PC-9 (cell line): ENCODE measurements at regions not wholly inside any gene's neighbourhood (a gene's known extent, or its start where the extent isn't known, plus 50 kb on each side); places are given as distances from the start of the nearest gene placed in this dataset.
"Not testable (repeated sequence)": the region's sequence is repeated elsewhere in the genome, so short reads cannot be mapped to it uniquely, and the experiment has no call there.

Source experiments
- BruUV-seq: library from RNA; stranded (reverse); fragments of 400-500 nt; replicated peaks from 2 replicates; lab custom pipeline; 2021; lab: Mats Ljungman, UMichigan
- CTCF ChIA-PET: fragments of 300-600 bp; sonication (Branson Sonifier 250); formaldehyde crosslinking; loops from one replicate; lab custom pipeline; 2022; ENCODE audit warnings: antibody characterized with exemption; lab: Charles Lee
- POLR2A ChIA-PET: fragments of 300-600 bp; sonication (Branson Sonifier 250); formaldehyde crosslinking; loops from one replicate; lab custom pipeline; 2022; ENCODE audit warnings: antibody characterized with exemption; ENCODE audit not compliant: unreplicated experiment; lab: Charles Lee
- DNase-seq, 2 experiments: peaks; one replicate each; pipeline versions ENCODE4 v3.0.0 to v3.0.0-alpha.2; 2015 to 2022; ENCODE audit warnings: mixed read lengths in 1 of 2
- H2AFZ ChIP-seq: fragments of 200-600 bp; sonication (generic); 2 replicates; pipeline ENCODE4 v1.8.1; 2017; ENCODE audit warnings: antibody characterized with exemption
- H3F3A ChIP-seq: fragments of 200-600 bp; sonication (generic); 2 replicates; pipeline ENCODE4 v1.8.1; 2017; ENCODE audit warnings: antibody characterized with exemption, mild to moderate bottlenecking, low read depth; ENCODE audit not compliant: insufficient read depth
- H3K27ac ChIP-seq: fragments of 200-600 bp; sonication (generic); 2 replicates; pipeline ENCODE4 v1.6.1; 2016; ENCODE audit warnings: mixed run types
- H3K27me3 ChIP-seq: fragments of 200-600 bp; sonication (generic); 2 replicates; pipeline ENCODE4 v1.6.1; 2016; ENCODE audit warnings: low read depth, mixed run types; ENCODE audit not compliant: insufficient read depth
- H3K36me3 ChIP-seq: fragments of 200-600 bp; sonication (generic); 2 replicates; pipeline ENCODE4 v1.6.1; 2016; ENCODE audit warnings: low read depth, mixed run types
- H3K4me1 ChIP-seq: fragments of 200-600 bp; sonication (generic); replicated peaks from 2 replicates; pipeline ENCODE4 v1.6.1; 2016; ENCODE audit warnings: mixed run types; ENCODE audit not compliant: insufficient read depth
- H3K4me2 ChIP-seq: fragments of 200-600 bp; sonication (generic); 2 replicates; pipeline ENCODE4 v1.6.1; 2017; ENCODE audit warnings: mixed run types
- H3K4me3 ChIP-seq: fragments of 200-600 bp; sonication (generic); 2 replicates; pipeline ENCODE4 v1.6.1; 2016; ENCODE audit warnings: mixed run types
- H3K79me2 ChIP-seq: fragments of 200-600 bp; sonication (generic); 2 replicates; pipeline ENCODE4 v1.6.1; 2017; ENCODE audit warnings: low read depth, mixed run types
- H3K9me2 ChIP-seq: fragments of 200-600 bp; sonication (generic); 2 replicates; pipeline ENCODE4 v1.8.1; 2017; ENCODE audit warnings: mild to moderate bottlenecking; ENCODE audit not compliant: insufficient read depth
- H3K9me3 ChIP-seq: fragments of 200-600 bp; sonication (generic); 2 replicates; pipeline ENCODE4 v1.8.1; 2016; ENCODE audit warnings: low read depth; ENCODE audit not compliant: insufficient read depth
- H4K20me1 ChIP-seq: fragments of 200-600 bp; sonication (generic); 2 replicates; pipeline ENCODE4 v1.8.1; 2017; ENCODE audit not compliant: insufficient read depth
- EZH2 ChIP-seq: fragments of 200-600 bp; sonication (generic); IDR thresholded peaks from 2 replicates; pipeline ENCODE4 v1.8.0; 2017; ENCODE audit warnings: antibody characterized with exemption, low read depth
- intact Hi-C: fragments of 100-400 bp; cut with micrococcal nuclease; formaldehyde crosslinking; loops from one replicate; pipeline ENCODE4 v1.10.0; 2022; ENCODE audit not compliant: unreplicated experiment
- TF ChIP-seq, protein P1 (sequence below): fragments of 200-600 bp; sonication (generic); conservative IDR thresholded peaks from 2 replicates; pipeline ENCODE4 v1.6.1; 2017; ENCODE audit warnings: mixed run types, antibody characterized with exemption, mild to moderate bottlenecking, moderate library complexity

DNA sequence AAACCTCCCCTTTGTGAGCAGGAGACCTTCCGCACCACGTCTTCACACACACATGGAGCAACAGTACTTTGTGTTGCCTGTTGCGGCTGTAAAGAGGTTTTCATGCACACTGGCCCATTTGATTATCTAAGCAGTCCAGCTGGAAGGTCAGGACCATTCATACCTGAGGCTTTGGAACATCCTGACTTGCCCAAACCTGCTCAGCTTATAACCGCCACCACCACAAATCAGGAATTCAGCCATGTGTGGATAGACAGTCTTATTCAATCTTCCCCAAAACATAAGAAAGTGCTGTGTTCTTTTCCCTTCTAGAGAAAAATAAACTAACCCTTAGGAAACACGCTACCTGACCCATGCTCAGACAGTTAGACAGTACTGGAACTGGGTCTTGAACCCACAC, 81.6 kb upstream of the XYLT1 start:
- Histone ChIP-seq H3K4me1 (no peaks in the 10 kb centered on the region), H3K9me2 (no peaks in the 10 kb centered on the region), H4K20me1 (no peaks in the 10 kb centered on the region), H3K79me2 (no peaks in the 10 kb centered on the region), H2AFZ (no peak overlapping the region), H3K27ac (no peak overlapping the region), H3K36me3 (no peaks in the 10 kb centered on the region), H3K27me3 (no peaks in the 10 kb centered on the region), H3F3A (no peaks in the 10 kb centered on the region), H3K4me2 (no peak overlapping the region), H3K9me3 (no peaks in the 10 kb centered on the region), H3K4me3 (no peak overlapping the region)
- ChIA-PET CTCF (no interaction called here), POLR2A (no interaction called here)
- no peak for TF ChIP-seq EZH2
- TF ChIP-seq, protein P1, sequence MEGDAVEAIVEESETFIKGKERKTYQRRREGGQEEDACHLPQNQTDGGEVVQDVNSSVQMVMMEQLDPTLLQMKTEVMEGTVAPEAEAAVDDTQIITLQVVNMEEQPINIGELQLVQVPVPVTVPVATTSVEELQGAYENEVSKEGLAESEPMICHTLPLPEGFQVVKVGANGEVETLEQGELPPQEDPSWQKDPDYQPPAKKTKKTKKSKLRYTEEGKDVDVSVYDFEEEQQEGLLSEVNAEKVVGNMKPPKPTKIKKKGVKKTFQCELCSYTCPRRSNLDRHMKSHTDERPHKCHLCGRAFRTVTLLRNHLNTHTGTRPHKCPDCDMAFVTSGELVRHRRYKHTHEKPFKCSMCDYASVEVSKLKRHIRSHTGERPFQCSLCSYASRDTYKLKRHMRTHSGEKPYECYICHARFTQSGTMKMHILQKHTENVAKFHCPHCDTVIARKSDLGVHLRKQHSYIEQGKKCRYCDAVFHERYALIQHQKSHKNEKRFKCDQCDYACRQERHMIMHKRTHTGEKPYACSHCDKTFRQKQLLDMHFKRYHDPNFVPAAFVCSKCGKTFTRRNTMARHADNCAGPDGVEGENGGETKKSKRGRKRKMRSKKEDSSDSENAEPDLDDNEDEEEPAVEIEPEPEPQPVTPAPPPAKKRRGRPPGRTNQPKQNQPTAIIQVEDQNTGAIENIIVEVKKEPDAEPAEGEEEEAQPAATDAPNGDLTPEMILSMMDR = no peak
- DNase-seq = no peak
- BruUV-seq = no TSS peak
- intact Hi-C loops = no loop called here

- CTCF ChIA-PET = interaction anchor here (0.7 kb wide), 1 partner anchor 455 kb away, joined by 5 read pairs; no protein-coding TSS in a partner anchor
- H3K4me1 ChIP-seq, DNase-seq: not testable (repeated sequence)
Measured at GRCh38 chr16:17551682-17552081, 80.9 kb upstream of the XYLT1 start.

GRCh38 chr16:17548825-17549224, 78.1 kb upstream of the XYLT1 start:
- no peaks in the 10 kb centered on the region for H3F3A ChIP-seq
- H3K4me2 ChIP-seq = no peak overlapping the region
- no peak overlapping the region for H3K4me3 ChIP-seq
- no peaks in the 10 kb centered on the region for H3K4me1 ChIP-seq
- no peak overlapping the region for H3K27ac ChIP-seq
- no peaks in the 10 kb centered on the region for H3K79me2 ChIP-seq
- H4K20me1 ChIP-seq = no peaks in the 10 kb centered on the region
- intact Hi-C loops = no loop called here
- POLR2A ChIA-PET = no interaction called here
- H3K9me3 ChIP-seq = no peaks in the 10 kb centered on the region
- no TSS peak for BruUV-seq
- CTCF ChIA-PET = no interaction called here
- H3K36me3 ChIP-seq = no peaks in the 10 kb centered on the region
- TF ChIP-seq, protein P1 = no peak
- no peak for TF ChIP-seq EZH2
- H2AFZ ChIP-seq = no peak overlapping the region
- no peaks in the 10 kb centered on the region for H3K9me2 ChIP-seq
- DNase-seq = no peak
- no peaks in the 10 kb centered on the region for H3K27me3 ChIP-seq

More at GRCh38 chr16:17551682-17552081, 80.9 kb upstream of the XYLT1 start:
- H3K79me2 ChIP-seq, H4K20me1 ChIP-seq, H3K36me3 ChIP-seq, H3K4me2 ChIP-seq, POLR2A ChIA-PET, intact Hi-C loops, H3F3A ChIP-seq, BruUV-seq, H3K4me3 ChIP-seq, H3K27ac ChIP-seq, H3K9me3 ChIP-seq, H2AFZ ChIP-seq, H3K9me2 ChIP-seq, H3K27me3 ChIP-seq: not testable (repeated sequence)

- Histone ChIP-seq H3K79me2 (no peaks in the 10 kb centered on the region), H3K27me3 (no peaks in the 10 kb centered on the region), H2AFZ (no peak overlapping the region), H3F3A (no peaks in the 10 kb centered on the region), H3K36me3 (no peaks in the 10 kb centered on the region), H3K4me1 (no peaks in the 10 kb centered on the region), H3K4me2 (no peak overlapping the region), H3K9me2 (no peaks in the 10 kb centered on the region), H3K4me3 (no peak overlapping the region), H4K20me1 (no peaks in the 10 kb centered on the region), H3K27ac (no peak overlapping the region), H3K9me3 (no peaks in the 10 kb centered on the region)
- POLR2A ChIA-PET = no interaction called here
- CTCF ChIA-PET = no interaction called here
- intact Hi-C loops = loop anchor here (5.0 kb wide), 1 partner anchor 48 kb away; no protein-coding TSS in a partner anchor
- no TSS peak for BruUV-seq
- DNase-seq = no peak
- no peak for TF ChIP-seq EZH2
- TF ChIP-seq, protein P1 = peak; percentile 51
Measured at GRCh38 chr16:17544785-17545184, 74.0 kb upstream of the XYLT1 start.
